Neural cell (in vitro differentiated cells): ENCODE measurements at regions not wholly inside any gene's neighbourhood (a gene's known extent, or its start where the extent isn't known, plus 50 kb on each side); places are given as distances from the start of the nearest gene placed in this dataset.

Experiments
- H2AFZ ChIP-seq: fragments of 200-600, 300-800 bp; sonication (generic), shearing (Covaris generic); 2 replicates; pipeline ENCODE4 v1.6.0; 2014; ENCODE audit warnings: low read depth, mild to moderate bottlenecking, antibody characterized with exemption, low read length, moderate library complexity
- H3F3A ChIP-seq: fragments of 200-600 bp; shearing (Covaris generic); 2 replicates; pipeline ENCODE4 v1.6.1; 2016; ENCODE audit warnings: mild to moderate bottlenecking, moderate library complexity, mixed read lengths, antibody characterized with exemption, low read length; ENCODE audit not compliant: insufficient read depth, poor library complexity, severe bottlenecking
- H3K27ac ChIP-seq: fragments of 200-600, 300-800 bp; sonication (generic), shearing (Covaris generic); 2 replicates; pipeline ENCODE4 v1.5.1; 2014; ENCODE audit warnings: mild to moderate bottlenecking, low read length, moderate library complexity
- H3K27me3 ChIP-seq: fragments of 300-800, 200-600 bp; sonication (generic), shearing (Covaris generic); 2 replicates; pipeline ENCODE4 v1.6.0; 2014; ENCODE audit warnings: mild to moderate bottlenecking, low read depth, low read length, moderate library complexity; ENCODE audit not compliant: insufficient read depth
- H3K36me3 ChIP-seq: fragments of 300-800, 200-600 bp; sonication (generic), shearing (Covaris generic); 2 replicates; pipeline ENCODE4 v1.5.1; 2014; ENCODE audit warnings: mild to moderate bottlenecking, antibody characterized with exemption, low read length, moderate library complexity; ENCODE audit not compliant: insufficient read depth
- H3K4me2 ChIP-seq: fragments of 300-800, 200-600 bp; sonication (generic), shearing (Covaris generic); 2 replicates; pipeline ENCODE4 v1.6.0; 2014; ENCODE audit warnings: mild to moderate bottlenecking, low read length
- H3K4me3 ChIP-seq: fragments of 300-800, 200-600 bp; sonication (generic), shearing (Covaris generic); 2 replicates; pipeline ENCODE4 v1.5.1; 2014; ENCODE audit warnings: mild to moderate bottlenecking, low read length, moderate library complexity
- H3K79me2 ChIP-seq: fragments of 200-600 bp; shearing (Covaris generic); replicated peaks from 2 replicates; pipeline ENCODE4 v1.6.0; 2014; ENCODE audit warnings: mild to moderate bottlenecking, low read length, moderate library complexity; ENCODE audit not compliant: insufficient read depth
- H3K9ac ChIP-seq: fragments of 300-800, 200-600 bp; sonication (generic), shearing (Covaris generic); 2 replicates; pipeline ENCODE4 v1.6.1; 2016; ENCODE audit warnings: mild to moderate bottlenecking, low read length, mixed read lengths
- H3K9me2 ChIP-seq: fragments of 200-600 bp; shearing (Covaris generic); 2 replicates; pipeline ENCODE4 v1.6.1; 2016; ENCODE audit warnings: mild to moderate bottlenecking, low read length, mixed read lengths; ENCODE audit not compliant: insufficient read depth
- H3K9me3 ChIP-seq: fragments of 200-600, 300-800 bp; sonication (generic), shearing (Covaris generic); 2 replicates; pipeline ENCODE4 v1.6.1; 2016; ENCODE audit warnings: mild to moderate bottlenecking, mixed run types, low read length, moderate library complexity, mixed read lengths
- H4K20me1 ChIP-seq: fragments of 200-600 bp; shearing (Covaris generic); 2 replicates; pipeline ENCODE4 v1.6.1; 2016; ENCODE audit warnings: mild to moderate bottlenecking, mixed run types; ENCODE audit not compliant: insufficient read depth
- CTCF ChIP-seq: fragments of 450-650 bp; IDR thresholded peaks from 2 replicates; pipeline ENCODE4 v1.5.1; 2014; ENCODE audit warnings: antibody characterized with exemption, mild to moderate bottlenecking, moderate library complexity; ENCODE audit not compliant: poor library complexity, severe bottlenecking
- EP300 ChIP-seq: fragments of 450-650 bp; conservative IDR thresholded peaks from 2 replicates; pipeline ENCODE4 v1.6.1; 2014; ENCODE audit warnings: antibody characterized with exemption, mild to moderate bottlenecking, moderate library complexity; ENCODE audit not compliant: poor library complexity, severe bottlenecking
- EZH2 ChIP-seq: fragments of 200-600, 300-800 bp; shearing (Covaris generic), sonication (generic); IDR thresholded peaks from 2 replicates; pipeline ENCODE4 v1.6.1; 2014; ENCODE audit warnings: antibody characterized with exemption, low read length, borderline replicate concordance, mild to moderate bottlenecking; ENCODE audit not compliant: insufficient read depth, poor library complexity, severe bottlenecking
- MXI1 ChIP-seq: fragments of 450-650 bp; conservative IDR thresholded peaks from 2 replicates; pipeline ENCODE4 v1.6.1; 2014; ENCODE audit warnings: antibody characterized with exemption, mild to moderate bottlenecking; ENCODE audit not compliant: poor library complexity, severe bottlenecking
- POLR2AphosphoS5 ChIP-seq: IDR thresholded peaks from 2 replicates; pipeline ENCODE4 v1.6.1; 2012
- RAD21 ChIP-seq: fragments of 450-650 bp; conservative IDR thresholded peaks from 2 replicates; pipeline ENCODE4 v1.6.1; 2014; ENCODE audit warnings: antibody characterized with exemption, mild to moderate bottlenecking, moderate library complexity
- REST ChIP-seq: IDR thresholded peaks from 2 replicates; pipeline ENCODE4 v1.6.1; 2012; ENCODE audit warnings: borderline replicate concordance
- SMC3 ChIP-seq: fragments of 450-650 bp; conservative IDR thresholded peaks from 2 replicates; pipeline ENCODE4 v1.6.1; 2014; ENCODE audit warnings: antibody characterized with exemption, mild to moderate bottlenecking, moderate library complexity; ENCODE audit not compliant: poor library complexity
- TAF1 ChIP-seq: IDR thresholded peaks from 2 replicates; pipeline ENCODE4 v1.6.1; 2012; ENCODE audit warnings: low read depth

- H3K9me2 ChIP-seq, result no peaks in the 10 kb centered on the region
- H2AFZ ChIP-seq, result no peak overlapping the region
- no peak overlapping the region for H3K4me2 ChIP-seq
- no peak overlapping the region for H3K27ac ChIP-seq
- no peak overlapping the region for H3K4me3 ChIP-seq
- no peaks in the 10 kb centered on the region for H3K36me3 ChIP-seq
- no peaks in the 10 kb centered on the region for H3K79me2 ChIP-seq
- H3K9me3 ChIP-seq, result no peaks in the 10 kb centered on the region
- no peaks in the 10 kb centered on the region for H4K20me1 ChIP-seq
- H3K27me3 ChIP-seq, result no peaks in the 10 kb centered on the region
- H3F3A ChIP-seq, result no peaks in the 10 kb centered on the region
- no peak overlapping the region for H3K9ac ChIP-seq
- TF ChIP-seq CTCF (no peak), MXI1 (no peak), RAD21 (no peak)
Observed at GRCh38 chrX:109840585-109840984, 107.5 kb upstream of the ACSL4 start.

- H3K4me3 ChIP-seq, result no peak overlapping the region
- H3K27me3 ChIP-seq, result no peaks in the 10 kb centered on the region
- no peaks in the 10 kb centered on the region for H4K20me1 ChIP-seq
- no peak overlapping the region for H3K27ac ChIP-seq
- no peak overlapping the region for H3K4me2 ChIP-seq
- H3K79me2 ChIP-seq, result no peaks in the 10 kb centered on the region
- H3K9me3 ChIP-seq, result no peaks in the 10 kb centered on the region
- TF ChIP-seq POLR2AphosphoS5, result no peak
- no peak for TF ChIP-seq SMC3
- no peak for TF ChIP-seq EZH2
- no peaks in the 10 kb centered on the region for H3K36me3 ChIP-seq
- no peak overlapping the region for H2AFZ ChIP-seq
- no peaks in the 10 kb centered on the region for H3F3A ChIP-seq
- H3K9ac ChIP-seq, result no peak overlapping the region
- no peaks in the 10 kb centered on the region for H3K9me2 ChIP-seq
Observed at GRCh38 chrX:109841257-109841656, 108.2 kb upstream of the ACSL4 start.

- no peak overlapping the region for H3K9ac ChIP-seq
- H3K9me3 ChIP-seq, result no peaks in the 10 kb centered on the region
- no peaks in the 10 kb centered on the region for H3K9me2 ChIP-seq
- no peak overlapping the region for H2AFZ ChIP-seq
- no peaks in the 10 kb centered on the region for H3K79me2 ChIP-seq
- no peaks in the 10 kb centered on the region for H3F3A ChIP-seq
- H3K4me2 ChIP-seq, result no peak overlapping the region
- H3K36me3 ChIP-seq, result no peaks in the 10 kb centered on the region
- H3K27ac ChIP-seq, result no peak overlapping the region
- no peak overlapping the region for H3K4me3 ChIP-seq
- no peaks in the 10 kb centered on the region for H4K20me1 ChIP-seq
- TF ChIP-seq RAD21 (no peak), POLR2AphosphoS5 (no peak), CTCF (no peak), EP300 (no peak), MXI1 (no peak), SMC3 (no peak), TAF1 (no peak), EZH2 (no peak), REST (no peak)
- H3K27me3 ChIP-seq, result no peaks in the 10 kb centered on the region
Observed at GRCh38 chrX:109841869-109842579, 109.0 kb upstream of the ACSL4 start.
